GM21423 (cell line): ENCODE measurements at regions not wholly inside any gene's neighbourhood (a gene's known extent, or its start where the extent isn't known, plus 50 kb on each side); places are given as distances from the start of the nearest gene placed in this dataset.
A peak's percentile ranks its signal among the peaks of the same experiment; 100 is the strongest.

Source experiments
- ATAC-seq: cut with Tn5 transposase; IDR thresholded peaks from one replicate; pipeline ENCODE4 v1.9.1; 2021; ENCODE audit warnings: mild to moderate bottlenecking, moderate library complexity; ENCODE audit not compliant: unreplicated experiment

GRCh38 chr3:70421506-70421905 is 109.1 kb upstream of the MDFIC2 start:
- ATAC-seq = no peak

- ATAC-seq = no peak
Measured at GRCh38 chr3:70409018-70409417, 96.6 kb upstream of the MDFIC2 start.

- ATAC-seq = peak; percentile 49
Measured at GRCh38 chr3:70400194-70400593, 87.8 kb upstream of the MDFIC2 start.

GRCh38 chr3:70393881-70394612 is 81.6 kb upstream of the MDFIC2 start:
- ATAC-seq = no peak

- no peak for ATAC-seq
Measured at GRCh38 chr3:70392227-70392626, 79.8 kb upstream of the MDFIC2 start.

- ATAC-seq = no peak
Measured at GRCh38 chr3:70387889-70388288, 75.5 kb upstream of the MDFIC2 start.

GRCh38 chr3:70386846-70387245 is 74.4 kb upstream of the MDFIC2 start:
- ATAC-seq = no peak

GRCh38 chr3:70386043-70386442 is 73.6 kb upstream of the MDFIC2 start:
- ATAC-seq = no peak

GRCh38 chr3:70383360-70383831 is 71.0 kb upstream of the MDFIC2 start:
- peak; percentile 97 for ATAC-seq

- no peak for ATAC-seq
Measured at GRCh38 chr3:70374179-70374578, 61.7 kb upstream of the MDFIC2 start.
